ENCODE measurements at regions not wholly inside any gene's neighbourhood (a gene's known extent, or its start where the extent isn't known, plus 50 kb on each side); places are given as distances from the start of the nearest gene placed in this dataset.
"Not testable (repeated sequence)": the region's sequence is repeated elsewhere in the genome, so short reads cannot be mapped to it uniquely, and the experiment has no call there.

- Histone ChIP-seq H3K27me3 (no peaks in the 10 kb centered on the region), H3K9me3 (no peaks in the 10 kb centered on the region), H3K4me1 (no peaks in the 10 kb centered on the region), H3K27ac (no peak overlapping the region), H3K4me3 (no peak overlapping the region), H3K36me3 (no peaks in the 10 kb centered on the region)
- DNase-seq = no peak
- TF ChIP-seq CTCF (IDR thresholded peaks at IDR 0.05) = no peak
Observed at GRCh38 chr6:11304946-11305345, 72.5 kb upstream of the NEDD9 start.

DNA sequence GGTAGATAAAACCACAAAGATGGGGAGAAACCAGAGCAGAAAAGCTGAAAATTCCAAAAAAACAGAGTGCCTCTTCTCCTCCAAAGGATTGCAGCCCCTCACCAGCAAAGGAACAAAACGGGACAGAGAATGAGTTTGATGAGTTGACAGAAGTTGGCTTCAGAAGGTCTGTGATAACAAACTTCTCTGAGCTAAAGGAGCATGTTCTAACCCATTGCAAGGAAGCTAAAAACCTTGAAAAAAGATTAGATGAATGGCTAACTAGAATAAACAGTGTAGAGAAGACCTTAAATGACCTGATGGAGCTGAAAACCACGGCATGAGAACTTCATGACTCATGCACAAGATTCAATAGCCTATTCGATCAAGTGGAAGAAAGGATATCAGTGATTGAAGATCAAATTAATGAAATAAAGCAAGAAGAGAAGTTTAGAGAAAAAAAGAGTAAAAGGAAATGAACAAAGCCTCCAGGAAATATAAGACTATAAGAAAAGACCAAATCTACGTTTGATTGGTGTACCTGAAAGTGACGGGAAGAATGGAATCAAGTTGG lies 67.5 kb upstream of the NEDD9 start:
- not testable (repeated sequence) for DNase-seq, H3K4me3 ChIP-seq, H3K27ac ChIP-seq, H3K9me3 ChIP-seq, H3K36me3 ChIP-seq, H3K4me1 ChIP-seq, H3K27me3 ChIP-seq

DNA sequence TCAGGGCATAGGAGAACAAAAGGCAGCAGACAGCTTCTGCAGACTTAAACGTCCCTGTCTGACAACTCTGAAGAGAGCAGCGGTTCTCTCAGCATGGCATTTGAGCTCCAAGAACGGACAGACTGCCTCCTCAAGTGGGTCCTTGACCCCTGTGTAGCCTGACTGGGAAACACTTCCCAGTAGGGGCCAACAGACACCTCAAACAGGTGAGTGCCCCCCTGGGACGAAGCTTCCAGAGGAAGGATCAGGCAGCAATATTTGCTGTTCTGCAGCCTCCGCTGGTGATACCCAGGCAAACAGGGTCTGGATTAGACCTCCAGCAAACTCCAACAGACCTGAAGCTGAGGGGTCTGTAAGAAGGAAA lies 66.9 kb upstream of the NEDD9 start:
- not testable (repeated sequence) for DNase-seq, H3K27me3 ChIP-seq, H3K4me3 ChIP-seq, H3K9me3 ChIP-seq, H3K27ac ChIP-seq, H3K36me3 ChIP-seq, H3K4me1 ChIP-seq

GRCh38 chr6:11298651-11299420 lies 66.4 kb upstream of the NEDD9 start:
- Histone ChIP-seq H3K9me3 (no peaks in the 10 kb centered on the region), H3K27ac (no peak overlapping the region), H3K4me3 (no peak overlapping the region), H3K4me1 (no peaks in the 10 kb centered on the region), H3K27me3 (no peaks in the 10 kb centered on the region), H3K36me3 (no peaks in the 10 kb centered on the region)
- no peak for TF ChIP-seq CTCF (IDR thresholded peaks at IDR 0.05)
- no peak for TF ChIP-seq POLR2A (IDR thresholded peaks at IDR 0.05)
- DNase-seq = no peak

GRCh38 chr6:11297376-11297729 lies 64.9 kb upstream of the NEDD9 start:
- Histone ChIP-seq H3K27ac (no peak overlapping the region), H3K9me3 (no peaks in the 10 kb centered on the region), H3K4me1 (no peaks in the 10 kb centered on the region), H3K4me3 (no peak overlapping the region), H3K36me3 (no peaks in the 10 kb centered on the region), H3K27me3 (no peaks in the 10 kb centered on the region)
- no peak for TF ChIP-seq POLR2A (IDR thresholded peaks at IDR 0.05)
- no peak for DNase-seq

DNA sequence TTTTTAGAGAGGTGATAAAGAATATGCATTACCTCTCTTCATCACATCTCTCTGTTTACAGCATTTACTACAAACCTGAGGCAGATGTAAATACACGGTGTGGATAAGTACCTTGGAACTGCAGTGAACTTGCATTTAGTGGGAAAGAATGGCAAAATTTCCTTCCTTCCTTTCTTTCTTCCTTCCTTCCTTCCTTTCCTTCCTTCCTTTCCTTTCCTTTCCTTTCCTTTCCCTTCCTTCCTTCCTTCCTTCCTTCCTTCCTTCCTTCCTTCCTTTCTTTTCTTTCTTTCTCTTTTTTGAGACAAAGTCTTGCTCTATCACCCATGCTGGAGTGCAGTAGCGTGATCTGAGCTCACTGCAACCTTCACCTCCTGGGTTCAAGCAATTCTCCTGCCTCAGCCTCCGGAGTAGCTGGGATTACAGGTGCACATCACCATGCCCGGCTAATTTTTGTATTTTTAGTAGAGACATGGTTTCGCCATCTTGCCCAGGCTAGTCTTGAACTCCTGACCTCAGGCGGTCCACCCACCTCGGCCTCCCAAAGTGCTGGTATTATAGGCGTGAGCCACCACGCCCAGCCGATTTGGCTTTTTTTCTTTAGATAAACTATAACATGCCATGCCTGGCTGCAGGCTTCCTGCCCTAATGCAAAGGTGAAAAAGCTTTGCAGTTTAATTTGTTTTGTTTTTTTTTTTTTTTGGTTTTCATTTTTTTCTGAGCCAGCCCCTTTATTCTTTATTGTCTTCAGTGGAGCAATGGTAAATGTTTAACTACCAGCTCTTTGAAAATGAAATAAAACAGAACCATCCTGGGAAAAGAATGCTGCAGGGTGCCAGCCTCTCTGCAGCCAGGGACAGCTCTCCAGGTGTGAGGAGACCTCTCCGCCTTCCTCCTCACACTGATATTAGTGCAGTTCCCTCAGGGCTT lies 64.2 kb upstream of the NEDD9 start:
- Histone ChIP-seq H3K4me1 (no peaks in the 10 kb centered on the region), H3K9me3 (no peaks in the 10 kb centered on the region), H3K36me3 (no peaks in the 10 kb centered on the region), H3K4me3 (no peak overlapping the region), H3K27me3 (no peaks in the 10 kb centered on the region), H3K27ac (no peak overlapping the region)
- no peak for TF ChIP-seq CTCF (IDR thresholded peaks at IDR 0.05)
- TF ChIP-seq POLR2A (IDR thresholded peaks at IDR 0.05) = no peak
- DNase-seq = no peak

DNA sequence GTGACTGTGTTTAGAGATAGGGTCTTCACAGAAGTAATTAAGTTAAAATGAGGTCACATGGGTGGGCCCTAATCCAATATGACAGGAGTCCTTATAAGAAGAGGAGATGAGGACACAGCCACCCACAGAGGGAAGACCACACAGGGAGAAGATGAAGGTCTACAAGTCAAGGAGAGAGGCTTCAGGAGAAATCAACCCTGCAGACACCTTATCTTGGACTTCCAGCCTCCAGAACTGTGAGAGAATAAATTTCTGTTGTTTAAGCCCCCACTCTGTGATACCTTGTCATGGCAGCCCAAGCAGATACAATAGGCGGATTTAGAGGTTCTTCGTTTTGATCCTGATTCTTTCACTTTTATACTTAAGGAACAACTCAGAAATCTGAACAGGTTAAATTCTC lies 63.5 kb upstream of the NEDD9 start:
- Histone ChIP-seq H3K9me3 (no peaks in the 10 kb centered on the region), H3K4me3 (no peak overlapping the region), H3K36me3 (no peaks in the 10 kb centered on the region), H3K27me3 (no peaks in the 10 kb centered on the region), H3K27ac (no peak overlapping the region), H3K4me1 (no peaks in the 10 kb centered on the region)
- TF ChIP-seq CTCF (IDR thresholded peaks at IDR 0.05) (no peak), POLR2A (IDR thresholded peaks at IDR 0.05) (no peak)
- DNase-seq = no peak

Data from Peyer's patch (tissue), 4 donors.